Esophagus muscularis mucosa (tissue), 4 donors: ENCODE measurements at regions not wholly inside any gene's neighbourhood (a gene's known extent, or its start where the extent isn't known, plus 50 kb on each side); places are given as distances from the start of the nearest gene placed in this dataset.

ENCODE experiments used
- DNase-seq: peaks from one replicate; pipeline ENCODE4 v3.0.0-alpha.2; 2017; ENCODE audit errors: extremely low spot score
- H3K27ac ChIP-seq, 4 donors: fragments of 200-600 bp; sonication (generic); replicated peaks in 1 of 4; 1 replicate in 3 of 4; 2 replicates in 1 of 4; pipeline ENCODE4 v1.5.1; 2016 to 2019; ENCODE audit warnings: mild to moderate bottlenecking in 1 of 4
- H3K27me3 ChIP-seq, 4 donors: fragments of 200-600 bp; sonication (generic); one replicate each; pipeline versions ENCODE4 v1.5.1 to v1.6.0; 2016 to 2019
- H3K36me3 ChIP-seq, 4 donors: fragments of 200-600 bp; sonication (generic); one replicate each; pipeline ENCODE4 v1.5.1; 2016 to 2019
- H3K4me1 ChIP-seq, 4 donors: fragments of 200-600 bp; sonication (generic); one replicate each; pipeline ENCODE4 v1.5.1; 2016 to 2019
- H3K4me3 ChIP-seq, 4 donors: fragments of 200-600 bp; sonication (generic); 1 replicate in 2 of 4; 2 replicates in 2 of 4; pipeline ENCODE4 v1.5.1; 2016 to 2019; ENCODE audit warnings: mild to moderate bottlenecking in 4 of 4, moderate library complexity in 1 of 4
- H3K9me3 ChIP-seq, 4 donors: fragments of 200-600 bp; sonication (generic); 1 replicate in 3 of 4; 2 replicates in 1 of 4; pipeline ENCODE4 v1.5.1; 2016 to 2019
- CTCF ChIP-seq, 3 experiments: fragments of 200-600 bp in 2 of 3; fragments of 450-650 bp in 1 of 3; sonication (generic) in 2 of 3; IDR thresholded peaks; one replicate each; pipeline ENCODE4 v1.5.1; 2017 to 2019; ENCODE audit warnings: antibody characterized with exemption in 3 of 3, mild to moderate bottlenecking in 2 of 3, moderate library complexity in 1 of 3
- EP300 ChIP-seq: sonication (generic); formaldehyde crosslinking; IDR thresholded peaks from one replicate; pipeline ENCODE4 v1.6.1; 2017; ENCODE audit warnings: antibody characterized with exemption
- POLR2A ChIP-seq: fragments of 450-650 bp; IDR thresholded peaks from one replicate; pipeline ENCODE4 v1.6.1; 2017; ENCODE audit warnings: antibody characterized with exemption, moderate library complexity, mild to moderate bottlenecking, low read depth
- POLR2AphosphoS5 ChIP-seq, 2 donors: sonication (generic); formaldehyde crosslinking; IDR thresholded peaks; one replicate each; pipeline ENCODE4 v1.6.1; 2017; ENCODE audit warnings: antibody characterized with exemption in 2 of 2
- WGBS: methylation state at CpG from one replicate; pipeline ENCODE4 v1.1.5; 2018; 5-methylcytosine and 5-hydroxymethylcytosine counted together
- intact Hi-C: fragments of 100-400 bp; cut with DNase I; formaldehyde crosslinking; loops from one replicate; pipeline ENCODE4 v1.15.1; 2023

- 63% methylated on average over 3 of the region's 3 CpGs for WGBS
- Histone ChIP-seq H3K27ac (no peak overlapping the region), H3K36me3 (no peaks in the 10 kb centered on the region), H3K27me3 (no peaks in the 10 kb centered on the region), H3K4me3 (no peak overlapping the region), H3K4me1 (no peaks in the 10 kb centered on the region), H3K9me3 (no peaks in the 10 kb centered on the region)
- DNase-seq: no peak
- TF ChIP-seq POLR2A: no peak
- TF ChIP-seq EP300: no peak
- no peak for TF ChIP-seq CTCF (IDR thresholded peaks at IDR 0.05)
- no peak for TF ChIP-seq POLR2AphosphoS5 (IDR thresholded peaks at IDR 0.05)
- intact Hi-C loops: loop anchor here (2.0 kb wide), 1 partner anchor 20 kb away; no protein-coding TSS in a partner anchor
Measured at GRCh38 chr16:9031107-9031506, 60.3 kb upstream of the HAPSTR1 start.

GRCh38 chr16:9033125-9033830, 58.2 kb upstream of the HAPSTR1 start:
- DNase-seq: no peak
- Histone ChIP-seq H3K9me3 (no peaks in the 10 kb centered on the region), H3K27ac (no peak overlapping the region), H3K27me3 (no peaks in the 10 kb centered on the region), H3K4me3 (no peak overlapping the region), H3K36me3 (no peaks in the 10 kb centered on the region), H3K4me1 (no peaks in the 10 kb centered on the region)
- peak in 2 of 3 experiments; percentile 11 to 50 for TF ChIP-seq CTCF (IDR thresholded peaks at IDR 0.05)
- TF ChIP-seq POLR2AphosphoS5 (IDR thresholded peaks at IDR 0.05): no peak
- TF ChIP-seq EP300: no peak
- WGBS: 86% methylated on average over 11 of the region's 11 CpGs
- intact Hi-C loops: no loop called here

GRCh38 chr16:9034056-9034455, 57.4 kb upstream of the HAPSTR1 start:
- intact Hi-C loops: no loop called here
- no peak overlapping the region for H3K27ac ChIP-seq
- H3K9me3 ChIP-seq: no peaks in the 10 kb centered on the region
- H3K27me3 ChIP-seq: no peaks in the 10 kb centered on the region
- no peak for TF ChIP-seq CTCF (IDR thresholded peaks at IDR 0.05)
- no peak for TF ChIP-seq EP300
- no peak for TF ChIP-seq POLR2AphosphoS5 (IDR thresholded peaks at IDR 0.05)
- no peak for TF ChIP-seq POLR2A
- H3K36me3 ChIP-seq: no peaks in the 10 kb centered on the region
- no peak overlapping the region for H3K4me3 ChIP-seq
- H3K4me1 ChIP-seq: no peaks in the 10 kb centered on the region
- DNase-seq: no peak
- WGBS: 86% methylated on average over 8 of the region's 8 CpGs

GRCh38 chr16:9035996-9036395, 55.4 kb upstream of the HAPSTR1 start:
- DNase-seq: no peak
- intact Hi-C loops: no loop called here
- Histone ChIP-seq H3K9me3 (no peaks in the 10 kb centered on the region), H3K4me3 (no peak overlapping the region), H3K36me3 (no peaks in the 10 kb centered on the region), H3K27ac (no peak overlapping the region), H3K4me1 (no peaks in the 10 kb centered on the region), H3K27me3 (no peaks in the 10 kb centered on the region)
- TF ChIP-seq POLR2A: no peak
- no peak for TF ChIP-seq EP300
- no peak for TF ChIP-seq CTCF (IDR thresholded peaks at IDR 0.05)
- no peak for TF ChIP-seq POLR2AphosphoS5 (IDR thresholded peaks at IDR 0.05)
- 79% methylated on average over 5 of the region's 5 CpGs for WGBS

GRCh38 chr16:9039210-9039609, 52.2 kb upstream of the HAPSTR1 start:
- Histone ChIP-seq H3K4me1 (no peaks in the 10 kb centered on the region), H3K27me3 (no peaks in the 10 kb centered on the region), H3K9me3 (no peaks in the 10 kb centered on the region), H3K27ac (no peak overlapping the region), H3K4me3 (no peak overlapping the region), H3K36me3 (no peaks in the 10 kb centered on the region)
- DNase-seq: no peak
- no peak for TF ChIP-seq CTCF (IDR thresholded peaks at IDR 0.05)
- no peak for TF ChIP-seq EP300
- no peak for TF ChIP-seq POLR2AphosphoS5 (IDR thresholded peaks at IDR 0.05)
- no peak for TF ChIP-seq POLR2A
- 61% methylated on average over 4 of the region's 4 CpGs for WGBS
- intact Hi-C loops: no loop called here
